Smooth muscle cell (in vitro differentiated cells): ENCODE measurements at regions not wholly inside any gene's neighbourhood (a gene's known extent, or its start where the extent isn't known, plus 50 kb on each side); places are given as distances from the start of the nearest gene placed in this dataset.
A peak's percentile ranks its signal among the peaks of the same experiment; 100 is the strongest.

Experiments used
- DNase-seq: peaks from one replicate; lab custom pipeline; 2025; ENCODE audit not compliant: unreplicated experiment; lab: John Stamatoyannopoulos, UW
- H2AFZ ChIP-seq: fragments of 200-600 bp; sonication (generic); 2 replicates; pipeline ENCODE4 v1.6.0; 2016; ENCODE audit warnings: antibody characterized with exemption, low read depth, mild to moderate bottlenecking
- H3F3A ChIP-seq: fragments of 200-600 bp; sonication (generic); 2 replicates; pipeline ENCODE4 v1.6.0; 2017; ENCODE audit warnings: antibody characterized with exemption, low read depth
- H3K27ac ChIP-seq: fragments of 200-600 bp; sonication (generic); 2 replicates; pipeline ENCODE4 v1.5.1; 2016; ENCODE audit warnings: low read depth, mild to moderate bottlenecking
- H3K27me3 ChIP-seq: fragments of 200-600 bp; sonication (generic); 2 replicates; pipeline ENCODE4 v1.6.1; 2016; ENCODE audit warnings: low read depth, mild to moderate bottlenecking
- H3K36me3 ChIP-seq: fragments of 200-600 bp; sonication (generic); 2 replicates; pipeline ENCODE4 v1.5.1; 2016; ENCODE audit warnings: low read depth
- H3K4me1 ChIP-seq: fragments of 200-600 bp; sonication (generic); 2 replicates; pipeline ENCODE4 v1.5.1; 2016; ENCODE audit warnings: low read depth
- H3K4me2 ChIP-seq: fragments of 200-600 bp; sonication (generic); 2 replicates; pipeline ENCODE4 v1.6.0; 2016; ENCODE audit warnings: mild to moderate bottlenecking
- H3K4me3 ChIP-seq: fragments of 200-600 bp; sonication (generic); 2 replicates; pipeline ENCODE4 v1.5.1; 2016; ENCODE audit warnings: mild to moderate bottlenecking
- H3K79me2 ChIP-seq: fragments of 200-600 bp; sonication (generic); 2 replicates; pipeline ENCODE4 v1.6.0; 2016; ENCODE audit warnings: low read depth, mild to moderate bottlenecking
- H3K9ac ChIP-seq: fragments of 200-600 bp; sonication (generic); 2 replicates; pipeline ENCODE4 v1.6.0; 2016; ENCODE audit warnings: low read depth
- H3K9me3 ChIP-seq: fragments of 200-600 bp; sonication (generic); replicated peaks from 2 replicates; pipeline ENCODE4 v1.5.1; 2016; ENCODE audit warnings: low read depth
- H4K20me1 ChIP-seq: fragments of 200-600 bp; sonication (generic); 2 replicates; pipeline ENCODE4 v1.6.0; 2016; ENCODE audit warnings: low read depth
- WGBS: methylation state at CpG from one replicate; pipeline ENCODE4 v1.1.7; 2016; ENCODE audit warnings: low lambda C conversion rate; 5-methylcytosine and 5-hydroxymethylcytosine counted together
- TF ChIP-seq, protein P1 (sequence below): fragments of 200-600 bp; sonication (generic); IDR thresholded peaks from 2 replicates; pipeline ENCODE4 v1.5.1; 2017; ENCODE audit warnings: borderline replicate concordance, mild to moderate bottlenecking, antibody characterized with exemption; ENCODE audit not compliant: insufficient read depth, poor library complexity, severe bottlenecking

DNA sequence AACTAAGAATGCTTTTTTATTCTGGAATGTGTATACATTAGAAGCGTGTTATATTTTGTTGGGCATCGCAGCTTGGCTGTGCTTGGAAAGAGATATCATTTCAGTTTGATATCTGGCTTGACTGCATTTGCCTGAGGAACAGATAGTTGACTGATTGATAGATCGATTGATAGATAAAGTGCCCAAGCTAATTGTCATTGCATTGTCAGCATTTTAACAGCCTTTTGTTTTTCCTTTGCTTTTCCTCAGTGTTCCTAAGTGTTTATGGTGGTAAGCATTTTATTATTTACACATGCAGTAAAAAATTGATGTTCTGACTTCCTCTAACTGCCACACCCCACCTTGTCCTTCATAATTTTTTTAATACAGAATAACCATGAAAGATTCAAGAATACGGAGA is 180.9 kb upstream of the GRIK2 start:
- H3K36me3 ChIP-seq = no peaks in the 10 kb centered on the region
- H3K4me3 ChIP-seq = no peak overlapping the region
- H3K4me1 ChIP-seq = no peaks in the 10 kb centered on the region
- no peaks in the 10 kb centered on the region for H3F3A ChIP-seq
- no peak overlapping the region for H2AFZ ChIP-seq
- no peak overlapping the region for H3K9ac ChIP-seq
- H3K4me2 ChIP-seq = no peak overlapping the region
- no peaks in the 10 kb centered on the region for H4K20me1 ChIP-seq
- H3K27ac ChIP-seq = no peak overlapping the region
- no peaks in the 10 kb centered on the region for H3K9me3 ChIP-seq
- H3K27me3 ChIP-seq = no peaks in the 10 kb centered on the region
- DNase-seq = no peak
- 88% methylated on average over 4 of the region's 4 CpGs for whole genome bisulfite sequencing
- TF ChIP-seq, protein P1, sequence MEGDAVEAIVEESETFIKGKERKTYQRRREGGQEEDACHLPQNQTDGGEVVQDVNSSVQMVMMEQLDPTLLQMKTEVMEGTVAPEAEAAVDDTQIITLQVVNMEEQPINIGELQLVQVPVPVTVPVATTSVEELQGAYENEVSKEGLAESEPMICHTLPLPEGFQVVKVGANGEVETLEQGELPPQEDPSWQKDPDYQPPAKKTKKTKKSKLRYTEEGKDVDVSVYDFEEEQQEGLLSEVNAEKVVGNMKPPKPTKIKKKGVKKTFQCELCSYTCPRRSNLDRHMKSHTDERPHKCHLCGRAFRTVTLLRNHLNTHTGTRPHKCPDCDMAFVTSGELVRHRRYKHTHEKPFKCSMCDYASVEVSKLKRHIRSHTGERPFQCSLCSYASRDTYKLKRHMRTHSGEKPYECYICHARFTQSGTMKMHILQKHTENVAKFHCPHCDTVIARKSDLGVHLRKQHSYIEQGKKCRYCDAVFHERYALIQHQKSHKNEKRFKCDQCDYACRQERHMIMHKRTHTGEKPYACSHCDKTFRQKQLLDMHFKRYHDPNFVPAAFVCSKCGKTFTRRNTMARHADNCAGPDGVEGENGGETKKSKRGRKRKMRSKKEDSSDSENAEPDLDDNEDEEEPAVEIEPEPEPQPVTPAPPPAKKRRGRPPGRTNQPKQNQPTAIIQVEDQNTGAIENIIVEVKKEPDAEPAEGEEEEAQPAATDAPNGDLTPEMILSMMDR = no peak
- H3K79me2 ChIP-seq = no peaks in the 10 kb centered on the region

DNA sequence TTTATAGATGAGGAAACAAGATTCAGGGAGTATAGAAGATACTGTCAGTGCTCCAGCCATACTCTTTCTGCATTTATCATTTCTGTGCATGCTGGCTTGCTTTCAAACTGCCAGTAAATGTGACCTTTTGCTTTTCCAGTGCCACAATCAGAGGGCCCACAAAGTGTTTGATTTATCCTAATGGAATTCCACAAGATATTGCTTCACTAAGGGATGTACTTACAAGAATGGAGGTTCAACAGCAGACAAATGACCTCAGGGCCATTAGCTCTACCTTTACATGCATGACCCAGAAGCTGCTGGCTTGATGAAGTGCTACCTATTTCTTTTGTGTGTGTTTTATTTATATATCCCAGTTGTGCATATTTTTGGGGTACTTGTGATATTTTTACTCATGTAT is 171.5 kb upstream of the GRIK2 start:
- H3K4me1 ChIP-seq = no peaks in the 10 kb centered on the region
- no peaks in the 10 kb centered on the region for H3K9me3 ChIP-seq
- no peak overlapping the region for H3K4me2 ChIP-seq
- no peaks in the 10 kb centered on the region for H4K20me1 ChIP-seq
- no peak overlapping the region for H2AFZ ChIP-seq
- no peak for DNase-seq
- H3K27ac ChIP-seq = no peak overlapping the region
- no peaks in the 10 kb centered on the region for H3K79me2 ChIP-seq
- no peak overlapping the region for H3K9ac ChIP-seq
- H3K27me3 ChIP-seq = no peaks in the 10 kb centered on the region
- no peaks in the 10 kb centered on the region for H3F3A ChIP-seq
- H3K4me3 ChIP-seq = no peak overlapping the region
- no peaks in the 10 kb centered on the region for H3K36me3 ChIP-seq
- TF ChIP-seq, protein P1 = no peak

DNA sequence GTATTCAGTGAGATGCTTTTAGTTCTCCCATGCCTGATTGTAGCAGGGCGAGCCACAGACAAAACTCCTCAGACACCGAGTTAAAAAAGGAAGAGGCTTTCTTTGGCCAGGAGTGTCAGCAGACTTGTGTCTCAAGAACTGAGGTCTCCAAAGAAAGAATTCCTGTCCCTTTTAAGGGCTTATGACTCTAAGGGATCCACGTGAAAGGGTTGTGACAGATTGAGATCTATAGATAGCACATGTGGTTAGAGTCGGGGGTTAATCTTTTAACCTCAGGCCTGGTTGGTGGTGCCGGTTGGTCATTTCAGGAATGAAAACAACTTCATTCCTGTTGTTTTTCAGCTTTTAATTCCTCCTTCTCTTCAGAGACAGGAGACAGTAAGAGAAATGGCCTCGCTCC is 168.8 kb upstream of the GRIK2 start:
- H3K27ac ChIP-seq = no peak overlapping the region
- 93% methylated on average over 6 of the region's 6 CpGs for WGBS
- DNase-seq = no peak
- H3K9me3 ChIP-seq = no peaks in the 10 kb centered on the region
- no peak overlapping the region for H2AFZ ChIP-seq
- H3K27me3 ChIP-seq = no peaks in the 10 kb centered on the region
- H3K36me3 ChIP-seq = no peaks in the 10 kb centered on the region
- no peak overlapping the region for H3K9ac ChIP-seq
- H3K4me3 ChIP-seq = no peak overlapping the region
- H3K4me1 ChIP-seq = no peaks in the 10 kb centered on the region
- H3K4me2 ChIP-seq = no peak overlapping the region
- H3K79me2 ChIP-seq = no peaks in the 10 kb centered on the region
- H3F3A ChIP-seq = no peaks in the 10 kb centered on the region
- H4K20me1 ChIP-seq = no peaks in the 10 kb centered on the region
- TF ChIP-seq, protein P1 = no peak

DNA sequence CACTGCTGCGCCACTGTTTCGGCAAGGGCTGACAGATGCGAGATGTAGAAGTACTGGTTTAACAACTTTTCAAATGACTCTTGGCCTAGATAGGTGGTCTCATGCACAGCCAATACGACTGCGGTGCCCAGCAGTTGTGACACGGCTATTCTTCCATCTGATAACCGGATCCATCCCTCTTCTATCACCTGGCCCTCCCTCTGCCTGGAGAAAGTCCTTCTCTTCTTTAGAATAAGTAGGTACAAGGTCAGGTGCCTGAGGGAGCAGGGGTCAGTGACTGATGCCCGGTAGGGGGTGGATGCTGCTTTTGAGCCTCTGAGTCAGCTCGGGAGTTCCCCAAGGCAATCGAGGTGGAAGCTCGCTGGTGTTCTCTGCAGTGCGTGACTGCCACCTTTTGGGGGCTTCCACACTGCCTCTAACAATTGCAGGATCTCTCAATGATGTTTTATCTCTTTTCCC is 166.8 kb upstream of the GRIK2 start:
- Histone ChIP-seq H3K4me1 (no peaks in the 10 kb centered on the region), H2AFZ (no peak overlapping the region), H3K4me2 (no peak overlapping the region), H3F3A (no peaks in the 10 kb centered on the region), H3K4me3 (no peak overlapping the region), H3K27me3 (no peaks in the 10 kb centered on the region), H3K9ac (no peak overlapping the region), H3K79me2 (no peaks in the 10 kb centered on the region), H3K27ac (no peak overlapping the region), H4K20me1 (no peaks in the 10 kb centered on the region), H3K36me3 (no peaks in the 10 kb centered on the region), H3K9me3 (no peaks in the 10 kb centered on the region)
- 50% methylated on average over 12 of the region's 12 CpGs for whole genome bisulfite sequencing
- DNase-seq = no peak
- TF ChIP-seq, protein P1 = peak; percentile 34
